ENCODE measurements at regions not wholly inside any gene's neighbourhood (a gene's known extent, or its start where the extent isn't known, plus 50 kb on each side); places are given as distances from the start of the nearest gene placed in this dataset.

GRCh38 chr7:391961-392524 lies 102.1 kb downstream of the FOXL3 start:
- H3K9ac ChIP-seq (ENCODE audit: low read depth in 2 of 2, low read length in 2 of 2): no peak overlapping the region
- no peak overlapping the region for H3K27ac ChIP-seq
- H3K27me3 ChIP-seq: no peaks in the 10 kb centered on the region
- TF ChIP-seq CTCF (IDR thresholded peaks at IDR 0.05): no peak
- intact Hi-C loops (cut with DNase I): no loop called here
- no peak overlapping the region for H3K4me3 ChIP-seq
- H3K9me3 ChIP-seq: no peaks in the 10 kb centered on the region
- H3K36me3 ChIP-seq: no peaks in the 10 kb centered on the region
- DNase-seq: peak; percentile 7
- no peaks in the 10 kb centered on the region for H3K4me1 ChIP-seq

GRCh38 chr7:392822-393221 lies 102.9 kb downstream of the FOXL3 start:
- Histone ChIP-seq H3K9ac (ENCODE audit: low read depth in 2 of 2, low read length in 2 of 2) (no peak overlapping the region), H3K27me3 (no peaks in the 10 kb centered on the region), H3K9me3 (no peaks in the 10 kb centered on the region), H3K4me1 (no peaks in the 10 kb centered on the region), H3K4me3 (no peak overlapping the region), H3K27ac (no peak overlapping the region), H3K36me3 (no peaks in the 10 kb centered on the region)
- intact Hi-C loops (cut with DNase I): no loop called here
- DNase-seq: no peak
- no peak for TF ChIP-seq CTCF (IDR thresholded peaks at IDR 0.05)

DNA sequence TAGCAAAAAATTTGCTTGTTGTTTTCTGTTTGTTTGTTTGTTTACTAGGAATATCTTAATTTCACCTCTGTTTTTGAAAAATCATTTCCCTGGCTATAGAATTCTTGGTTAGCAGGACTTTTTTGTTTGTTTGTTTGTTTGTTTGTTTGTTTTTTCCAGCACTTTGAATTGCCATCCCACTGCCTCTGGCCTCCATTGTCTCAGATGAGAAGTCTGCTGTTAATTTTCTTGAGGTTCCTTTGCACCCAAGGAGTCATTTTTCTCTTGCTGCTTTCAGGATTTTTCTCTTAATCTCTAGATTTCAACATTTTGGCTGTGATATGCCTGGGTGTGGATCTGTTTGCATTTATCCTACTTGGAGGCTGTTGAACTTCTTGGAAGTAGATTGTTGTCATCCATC lies 105.7 kb downstream of the FOXL3 start:
- H3K4me3 ChIP-seq: no peak overlapping the region
- H3K27ac ChIP-seq: no peak overlapping the region
- no peaks in the 10 kb centered on the region for H3K4me1 ChIP-seq
- no peak for TF ChIP-seq CTCF (IDR thresholded peaks at IDR 0.05)
- no peak for DNase-seq
- H3K27me3 ChIP-seq: no peaks in the 10 kb centered on the region
- no peak overlapping the region for H3K9ac ChIP-seq (ENCODE audit: low read depth in 2 of 2, low read length in 2 of 2)
- no peaks in the 10 kb centered on the region for H3K36me3 ChIP-seq
- intact Hi-C loops (cut with DNase I): no loop called here
- H3K9me3 ChIP-seq: no peaks in the 10 kb centered on the region

DNA sequence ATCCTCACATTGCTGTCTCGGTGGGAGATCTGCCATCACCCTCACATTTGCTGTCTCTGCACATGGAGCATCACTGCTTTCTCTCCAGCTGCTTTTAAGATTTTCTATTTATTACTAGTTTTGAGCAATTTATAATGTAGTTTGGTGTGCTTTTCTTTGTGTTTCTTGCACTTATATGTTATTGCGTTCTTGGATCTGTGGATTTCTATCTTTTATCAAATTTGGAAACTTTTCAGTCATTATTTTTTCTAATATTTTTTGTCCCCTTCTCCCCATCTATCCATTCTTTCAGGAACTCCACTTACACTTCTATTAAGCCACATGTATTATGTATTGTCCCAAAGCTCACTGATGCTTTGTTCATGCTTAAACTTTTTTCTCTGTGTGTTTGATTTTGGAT lies 108.9 kb downstream of the FOXL3 start:
- Histone ChIP-seq H3K36me3 (no peaks in the 10 kb centered on the region), H3K9ac (ENCODE audit: low read depth in 2 of 2, low read length in 2 of 2) (no peak overlapping the region), H3K27ac (no peak overlapping the region), H3K9me3 (no peaks in the 10 kb centered on the region), H3K4me1 (no peaks in the 10 kb centered on the region), H3K27me3 (no peaks in the 10 kb centered on the region), H3K4me3 (no peak overlapping the region)
- intact Hi-C loops (cut with DNase I): no loop called here
- no peak for DNase-seq
- TF ChIP-seq CTCF (IDR thresholded peaks at IDR 0.05): no peak

DNA sequence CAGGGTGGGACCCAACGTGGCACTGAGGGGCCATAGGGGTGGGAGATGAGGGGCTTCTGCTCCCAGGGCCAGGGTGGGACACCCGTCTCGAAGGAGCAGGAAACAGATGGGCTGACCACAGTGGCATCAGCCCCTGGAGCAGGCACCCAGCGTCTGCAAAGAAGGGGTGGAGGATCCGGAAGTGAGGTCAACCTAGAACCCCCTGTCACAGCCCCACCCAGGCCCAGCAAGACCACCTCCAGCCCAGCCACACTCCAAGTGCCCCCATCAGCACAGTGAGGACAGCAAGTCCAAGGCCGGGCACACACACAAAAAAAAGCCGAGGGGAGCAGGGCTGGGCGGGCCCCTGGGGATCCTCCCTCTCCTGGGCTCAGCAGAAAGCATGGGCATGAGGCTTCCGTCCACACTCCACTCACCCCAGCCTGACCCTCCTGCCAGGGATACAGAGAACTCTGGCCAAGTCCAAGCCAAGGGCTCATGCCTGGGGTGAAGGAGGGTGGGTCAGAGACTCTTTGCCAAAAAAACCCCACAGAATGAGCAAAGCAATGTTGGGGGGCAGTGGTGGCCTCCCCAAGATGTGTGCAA lies 111.0 kb downstream of the FOXL3 start:
- Histone ChIP-seq H3K4me1 (no peaks in the 10 kb centered on the region), H3K9ac (ENCODE audit: low read depth in 2 of 2, low read length in 2 of 2) (no peak overlapping the region), H3K27me3 (no peaks in the 10 kb centered on the region), H3K27ac (no peak overlapping the region), H3K36me3 (no peaks in the 10 kb centered on the region), H3K4me3 (no peak overlapping the region), H3K9me3 (no peaks in the 10 kb centered on the region)
- no peak for TF ChIP-seq CTCF (IDR thresholded peaks at IDR 0.05)
- no peak for DNase-seq
- intact Hi-C loops (cut with DNase I): no loop called here
